H1 (cell line): ENCODE measurements at regions not wholly inside any gene's neighbourhood (a gene's known extent, or its start where the extent isn't known, plus 50 kb on each side); places are given as distances from the start of the nearest gene placed in this dataset.

Experiments
- CHD1 ChIP-seq: IDR thresholded peaks from 2 replicates; pipeline ENCODE4 v1.6.1; 2012; ENCODE audit warnings: low read depth, low read length, improper control_type of control experiment
- PHF8 ChIP-seq: fragments of 200-600 bp; sonication (generic); conservative IDR thresholded peaks from 2 replicates; pipeline ENCODE4 v1.7.1; 2012; ENCODE audit warnings: low read depth, mild to moderate bottlenecking, inconsistent platforms, low read length, moderate library complexity
- SP2 ChIP-seq: IDR thresholded peaks from 2 replicates; pipeline ENCODE4 v1.6.1; 2012; ENCODE audit warnings: mild to moderate bottlenecking, low read length, inconsistent platforms

GRCh38 chr13:33353646-33354045 lies 68.1 kb upstream of the STARD13 start (continued):
- no peak for TF ChIP-seq PHF8
- no peak for TF ChIP-seq SP2
- no peak for TF ChIP-seq CHD1
